Upper lobe of right lung (tissue), 1 donor: ENCODE measurements at regions not wholly inside any gene's neighbourhood (a gene's known extent, or its start where the extent isn't known, plus 50 kb on each side); places are given as distances from the start of the nearest gene placed in this dataset.

Experiments used
- ATAC-seq: fragments of 200-7000 bp; cut with Tn5 transposase; one replicate; pipeline ENCODE4 v1.9.1; 2020; ENCODE audit warnings: mild to moderate bottlenecking, moderate library complexity
- DNase-seq: peaks from one replicate; pipeline ENCODE4 v3.0.0-alpha.2; 2020
- H3K27ac ChIP-seq: fragments of 200-600 bp; one replicate; pipeline ENCODE4 v1.8.0; 2022
- H3K27me3 ChIP-seq: fragments of 200-600 bp; one replicate; pipeline ENCODE4 v1.8.0; 2022; ENCODE audit warnings: mild to moderate bottlenecking
- H3K36me3 ChIP-seq: fragments of 200-600 bp; one replicate; pipeline ENCODE4 v1.8.0; 2022
- H3K4me1 ChIP-seq: fragments of 200-600 bp; one replicate; pipeline ENCODE4 v1.8.0; 2022
- H3K4me3 ChIP-seq: fragments of 200-600 bp; one replicate; pipeline ENCODE4 v1.8.0; 2022; ENCODE audit warnings: mild to moderate bottlenecking
- H3K9me3 ChIP-seq: fragments of 200-600 bp; one replicate; pipeline ENCODE4 v1.8.0; 2022
- intact Hi-C: fragments of 100-400 bp; cut with DNase I; formaldehyde crosslinking; loops from one replicate; pipeline ENCODE4 v1.11.0; 2022
- TF ChIP-seq, protein P1 (sequence below): fragments of 200-600 bp; IDR thresholded peaks from one replicate; pipeline ENCODE4 v1.8.0; 2022; ENCODE audit warnings: antibody characterized with exemption
- donor health status: DM: no; HTN: yes; CAD: no; lungs with severe emphysema.

DNA sequence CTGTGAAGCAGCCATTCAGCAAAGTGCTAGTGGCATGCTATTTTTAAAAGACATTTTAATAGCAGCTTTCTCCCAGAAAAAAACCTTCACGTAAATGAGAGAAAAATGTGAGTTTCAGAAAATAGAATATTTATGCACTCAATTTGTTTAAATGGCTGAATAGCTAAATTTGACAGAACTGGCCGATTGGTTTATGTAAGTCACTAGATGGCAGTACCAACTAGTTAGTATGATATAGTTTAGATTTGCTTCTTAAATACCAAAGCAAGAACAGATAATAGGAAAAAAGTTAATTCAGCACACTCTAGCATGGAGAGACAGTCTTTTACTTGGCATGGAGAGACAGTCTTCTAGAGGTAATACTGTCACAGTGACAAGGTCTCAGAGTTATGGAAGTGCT lies 250.1 kb downstream of the SNCA start:
- no peaks in the 10 kb centered on the region for H3K36me3 ChIP-seq
- TF ChIP-seq, protein P1, sequence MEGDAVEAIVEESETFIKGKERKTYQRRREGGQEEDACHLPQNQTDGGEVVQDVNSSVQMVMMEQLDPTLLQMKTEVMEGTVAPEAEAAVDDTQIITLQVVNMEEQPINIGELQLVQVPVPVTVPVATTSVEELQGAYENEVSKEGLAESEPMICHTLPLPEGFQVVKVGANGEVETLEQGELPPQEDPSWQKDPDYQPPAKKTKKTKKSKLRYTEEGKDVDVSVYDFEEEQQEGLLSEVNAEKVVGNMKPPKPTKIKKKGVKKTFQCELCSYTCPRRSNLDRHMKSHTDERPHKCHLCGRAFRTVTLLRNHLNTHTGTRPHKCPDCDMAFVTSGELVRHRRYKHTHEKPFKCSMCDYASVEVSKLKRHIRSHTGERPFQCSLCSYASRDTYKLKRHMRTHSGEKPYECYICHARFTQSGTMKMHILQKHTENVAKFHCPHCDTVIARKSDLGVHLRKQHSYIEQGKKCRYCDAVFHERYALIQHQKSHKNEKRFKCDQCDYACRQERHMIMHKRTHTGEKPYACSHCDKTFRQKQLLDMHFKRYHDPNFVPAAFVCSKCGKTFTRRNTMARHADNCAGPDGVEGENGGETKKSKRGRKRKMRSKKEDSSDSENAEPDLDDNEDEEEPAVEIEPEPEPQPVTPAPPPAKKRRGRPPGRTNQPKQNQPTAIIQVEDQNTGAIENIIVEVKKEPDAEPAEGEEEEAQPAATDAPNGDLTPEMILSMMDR: no peak
- no peak for ATAC-seq

DNA sequence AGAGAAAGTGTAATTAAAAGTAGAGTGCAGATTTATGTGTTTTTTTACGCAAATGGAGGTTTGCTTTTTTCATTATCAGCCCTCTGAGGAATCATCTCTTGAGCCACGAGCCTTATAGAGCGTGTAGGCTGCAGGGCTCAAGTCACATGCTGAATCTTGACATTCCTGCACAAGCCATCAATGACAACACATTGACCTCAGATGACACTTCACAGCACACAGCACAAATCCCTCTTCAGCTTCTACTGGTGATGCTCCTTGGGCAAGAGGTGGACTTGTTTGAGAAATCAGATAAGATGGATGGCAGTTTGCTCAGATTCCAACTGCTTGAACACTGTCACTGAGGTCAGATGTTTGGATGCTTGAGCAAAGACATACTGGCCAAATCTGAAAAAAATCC lies 250.6 kb downstream of the SNCA start:
- Histone ChIP-seq H3K4me1 (no peaks in the 10 kb centered on the region), H3K36me3 (no peaks in the 10 kb centered on the region), H3K27me3 (no peaks in the 10 kb centered on the region), H3K4me3 (no peak overlapping the region), H3K9me3 (no peaks in the 10 kb centered on the region), H3K27ac (no peak overlapping the region)
- DNase-seq: no peak
- no peak for ATAC-seq
- intact Hi-C loops: no loop called here
- TF ChIP-seq, protein P1: no peak

More for the DNA sequence above, 250.1 kb downstream of the SNCA start:
- Histone ChIP-seq H3K4me3 (no peak overlapping the region), H3K4me1 (no peaks in the 10 kb centered on the region), H3K9me3 (no peaks in the 10 kb centered on the region), H3K27me3 (no peaks in the 10 kb centered on the region), H3K27ac (no peak overlapping the region)
- DNase-seq: no peak
- intact Hi-C loops: no loop called here

DNA sequence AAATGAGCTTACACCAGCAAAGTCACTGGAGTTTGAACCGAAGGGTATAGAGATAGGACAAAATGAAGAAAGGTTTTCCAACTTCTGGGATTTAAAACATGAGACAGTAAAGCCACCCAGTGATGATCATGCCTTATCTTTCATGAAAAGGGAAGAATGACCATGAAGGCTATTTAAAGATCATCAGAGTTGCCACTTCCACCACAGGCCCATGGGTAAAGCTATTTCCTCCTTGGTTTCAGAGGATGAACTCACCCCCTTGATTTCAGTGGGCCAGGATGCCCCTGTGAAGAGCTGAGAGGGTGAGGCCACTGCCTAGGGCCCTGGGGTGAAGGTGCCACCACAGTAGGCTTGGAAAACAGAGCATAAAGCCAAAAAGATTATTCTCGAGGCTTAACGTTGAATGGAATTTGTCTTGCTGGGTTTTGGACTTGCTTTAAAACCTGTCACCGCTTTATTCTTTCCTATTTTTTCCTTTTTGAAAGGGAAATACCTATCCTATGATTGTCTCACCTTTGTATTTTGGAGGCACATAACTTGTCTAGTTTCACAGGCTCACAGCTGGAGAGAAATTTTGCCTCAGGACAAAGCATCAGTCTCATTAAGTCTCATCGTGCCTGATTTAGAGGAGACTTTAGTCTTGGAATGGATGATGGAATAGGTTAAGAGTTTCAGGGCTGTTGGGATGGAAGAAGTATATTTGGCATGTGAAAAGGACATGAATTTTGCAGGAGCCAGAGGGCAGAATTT lies 254.0 kb downstream of the SNCA start:
- intact Hi-C loops: no loop called here
- Histone ChIP-seq H3K9me3 (no peaks in the 10 kb centered on the region), H3K36me3 (no peaks in the 10 kb centered on the region), H3K27ac (no peak overlapping the region), H3K4me3 (no peak overlapping the region), H3K27me3 (no peaks in the 10 kb centered on the region), H3K4me1 (no peaks in the 10 kb centered on the region)
- DNase-seq (no peak), ATAC-seq (no peak)
- TF ChIP-seq, protein P1: no peak

DNA sequence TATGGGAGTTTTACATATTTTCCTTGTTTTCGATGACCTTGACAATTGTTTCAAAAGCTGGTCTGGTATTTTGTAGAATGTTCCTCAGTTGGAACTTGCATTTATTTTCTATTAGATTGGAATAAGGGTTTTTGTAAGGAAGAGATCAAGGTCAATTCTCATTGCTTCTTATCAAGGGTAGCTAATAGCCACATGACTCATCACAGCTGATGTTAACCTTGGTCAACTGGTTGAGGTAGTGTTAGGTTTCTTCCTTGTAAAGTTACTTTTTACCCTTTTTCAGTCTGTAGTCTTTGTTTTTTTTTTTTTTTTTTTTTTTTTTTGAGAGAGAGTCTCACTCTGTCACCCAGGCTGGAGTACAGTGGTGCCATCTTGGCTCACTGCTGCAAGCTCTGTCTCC lies 257.2 kb downstream of the SNCA start:
- H3K4me1 ChIP-seq: no peaks in the 10 kb centered on the region
- intact Hi-C loops: no loop called here
- TF ChIP-seq, protein P1: no peak
- H3K36me3 ChIP-seq: no peaks in the 10 kb centered on the region
- no peak overlapping the region for H3K4me3 ChIP-seq
- no peak overlapping the region for H3K27ac ChIP-seq
- no peak for ATAC-seq
- H3K27me3 ChIP-seq: no peaks in the 10 kb centered on the region
- H3K9me3 ChIP-seq: no peaks in the 10 kb centered on the region
- no peak for DNase-seq

DNA sequence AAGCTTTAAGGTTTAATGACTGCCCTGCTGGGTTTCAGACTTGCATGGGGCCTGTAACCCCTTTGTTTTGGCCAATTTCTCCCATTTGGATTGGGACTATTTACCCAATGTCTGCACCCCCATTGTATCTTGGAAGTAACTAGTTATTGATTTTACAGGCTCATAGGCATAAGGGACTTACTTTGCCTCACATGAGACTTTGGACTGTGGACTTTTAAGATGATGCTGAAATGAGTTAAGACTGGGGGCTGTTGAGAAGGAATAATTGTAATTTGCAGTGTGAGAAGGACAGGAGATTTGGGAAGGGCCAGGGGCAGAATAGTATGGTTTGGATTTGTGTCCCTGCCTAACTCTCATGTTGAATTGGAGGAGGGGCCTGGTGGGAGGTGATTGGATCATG lies 260.7 kb downstream of the SNCA start:
- Histone ChIP-seq H3K27ac (no peak overlapping the region), H3K36me3 (no peaks in the 10 kb centered on the region), H3K27me3 (no peaks in the 10 kb centered on the region), H3K4me1 (no peaks in the 10 kb centered on the region), H3K9me3 (no peaks in the 10 kb centered on the region), H3K4me3 (no peak overlapping the region)
- intact Hi-C loops: no loop called here
- ATAC-seq: no peak
- TF ChIP-seq, protein P1: no peak
- DNase-seq: no peak

DNA sequence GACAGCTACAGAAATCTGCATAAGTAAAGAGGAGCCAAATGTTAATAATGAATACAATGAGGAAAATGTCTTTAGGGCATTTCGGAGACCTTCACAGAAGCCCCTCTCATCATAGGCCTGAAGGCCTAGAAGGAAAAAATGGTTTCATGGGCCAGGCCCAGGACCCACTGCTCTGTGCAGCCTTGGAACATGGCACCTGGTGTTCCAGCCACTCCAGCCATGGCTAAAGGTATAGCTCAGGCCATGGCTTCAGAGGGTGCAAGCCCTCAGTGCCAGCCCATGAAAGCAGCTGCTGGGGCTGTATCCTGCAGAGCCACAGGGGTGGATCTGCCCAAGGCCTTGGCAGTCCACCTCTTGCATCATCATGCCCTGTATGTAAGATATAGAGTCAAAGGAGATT lies 261.1 kb downstream of the SNCA start:
- Histone ChIP-seq H3K27me3 (no peaks in the 10 kb centered on the region), H3K4me1 (no peaks in the 10 kb centered on the region), H3K9me3 (no peaks in the 10 kb centered on the region), H3K4me3 (no peak overlapping the region), H3K36me3 (no peaks in the 10 kb centered on the region), H3K27ac (no peak overlapping the region)
- intact Hi-C loops: no loop called here
- ATAC-seq (no peak), DNase-seq (no peak)
- TF ChIP-seq, protein P1: no peak
